Activated B cell treated with CpG ODN at 0.5 μM for 24 hours (primary cell): ENCODE measurements at regions not wholly inside any gene's neighbourhood (a gene's known extent, or its start where the extent isn't known, plus 50 kb on each side); places are given as distances from the start of the nearest gene placed in this dataset.
"Not testable (repeated sequence)": the region's sequence is repeated elsewhere in the genome, so short reads cannot be mapped to it uniquely, and the experiment has no call there.

Experiments used
- ATAC-seq: fragments of 200-7000 bp; cut with Tn5 transposase; one replicate; pipeline ENCODE4 v1.10.0; 2021; ENCODE audit warnings: low read depth, mild to moderate bottlenecking, moderate library complexity
- CTCF ChIA-PET: fragments of 350-600 bp; sonication (Branson Sonifier 250); formaldehyde crosslinking; loops from one replicate; lab custom pipeline; 2021; ENCODE audit warnings: antibody characterized with exemption; lab: Charles Lee
- POLR2A ChIA-PET: fragments of 350-600 bp; sonication (Branson Sonifier 250); formaldehyde crosslinking; loops from one replicate; lab custom pipeline; 2021; ENCODE audit warnings: antibody characterized with exemption; lab: Charles Lee
- DNase-seq: peaks from one replicate; pipeline ENCODE4 v3.0.0; 2022
- H3K27ac Mint-ChIP-seq: one replicate; pipeline ENCODE4 v1.8.0; 2020; ENCODE audit warnings: mixed read lengths
- H3K27me3 Mint-ChIP-seq: one replicate; pipeline ENCODE4 v1.8.0; 2021; ENCODE audit warnings: mixed read lengths
- H3K36me3 Mint-ChIP-seq: one replicate; pipeline ENCODE4 v1.8.0; 2021; ENCODE audit warnings: low read depth, mixed read lengths
- H3K4me1 Mint-ChIP-seq: one replicate; pipeline ENCODE4 v1.8.0; 2021; ENCODE audit warnings: mixed read lengths
- H3K4me3 Mint-ChIP-seq: one replicate; pipeline ENCODE4 v1.8.0; 2020; ENCODE audit warnings: mild to moderate bottlenecking, mixed read lengths
- H3K9me3 Mint-ChIP-seq: one replicate; pipeline ENCODE4 v1.8.0; 2020; ENCODE audit warnings: mixed read lengths
- intact Hi-C: fragments of 100-400 bp; cut with micrococcal nuclease; formaldehyde crosslinking; loops from one replicate; pipeline ENCODE4 v1.15.1; 2024
- TF ChIP-seq, protein P1 (sequence below): fragments of 200-600 bp; IDR thresholded peaks from one replicate; pipeline ENCODE4 v1.8.0; 2022; ENCODE audit warnings: antibody characterized with exemption, mild to moderate bottlenecking

DNA sequence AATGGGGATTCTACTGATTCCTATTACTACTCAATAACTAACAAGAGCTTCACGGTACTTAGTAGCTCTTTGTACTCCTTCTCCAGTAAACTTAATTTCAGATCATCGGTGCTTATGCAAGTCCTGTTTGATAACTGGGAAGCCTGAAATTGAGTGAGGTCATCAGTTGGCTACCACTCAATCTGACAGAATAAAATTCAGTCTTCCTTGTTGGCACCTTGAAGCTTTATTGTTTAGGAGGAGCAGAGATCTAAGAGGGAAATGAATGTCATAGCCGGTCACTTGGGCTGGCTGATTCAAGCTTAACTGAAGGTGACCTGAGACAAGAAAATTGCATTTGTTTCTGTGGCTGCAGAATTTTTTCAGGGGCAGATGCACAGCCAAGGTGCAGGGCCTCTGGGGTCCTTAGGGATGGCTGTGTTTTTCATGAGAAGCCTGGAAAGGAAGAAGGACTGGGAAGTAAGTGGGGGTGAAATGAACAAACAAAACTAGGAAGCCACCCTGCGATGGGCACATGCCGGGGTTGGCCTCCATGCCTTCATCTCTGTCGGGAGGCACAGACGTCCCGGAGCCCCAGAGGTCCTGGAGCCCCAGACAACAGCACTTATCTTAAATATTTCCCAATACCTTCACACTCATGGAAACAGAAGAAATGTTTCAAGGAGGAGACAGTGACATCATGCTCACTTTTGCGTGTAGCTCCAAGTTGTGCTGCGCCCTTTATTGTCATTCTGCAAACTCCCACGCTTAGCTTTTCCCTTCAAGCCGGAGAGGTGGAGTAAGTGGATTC is 85.0 kb upstream of the KIF5B start:
- POLR2A ChIA-PET = no interaction called here
- no peak for DNase-seq
- TF ChIP-seq, protein P1, sequence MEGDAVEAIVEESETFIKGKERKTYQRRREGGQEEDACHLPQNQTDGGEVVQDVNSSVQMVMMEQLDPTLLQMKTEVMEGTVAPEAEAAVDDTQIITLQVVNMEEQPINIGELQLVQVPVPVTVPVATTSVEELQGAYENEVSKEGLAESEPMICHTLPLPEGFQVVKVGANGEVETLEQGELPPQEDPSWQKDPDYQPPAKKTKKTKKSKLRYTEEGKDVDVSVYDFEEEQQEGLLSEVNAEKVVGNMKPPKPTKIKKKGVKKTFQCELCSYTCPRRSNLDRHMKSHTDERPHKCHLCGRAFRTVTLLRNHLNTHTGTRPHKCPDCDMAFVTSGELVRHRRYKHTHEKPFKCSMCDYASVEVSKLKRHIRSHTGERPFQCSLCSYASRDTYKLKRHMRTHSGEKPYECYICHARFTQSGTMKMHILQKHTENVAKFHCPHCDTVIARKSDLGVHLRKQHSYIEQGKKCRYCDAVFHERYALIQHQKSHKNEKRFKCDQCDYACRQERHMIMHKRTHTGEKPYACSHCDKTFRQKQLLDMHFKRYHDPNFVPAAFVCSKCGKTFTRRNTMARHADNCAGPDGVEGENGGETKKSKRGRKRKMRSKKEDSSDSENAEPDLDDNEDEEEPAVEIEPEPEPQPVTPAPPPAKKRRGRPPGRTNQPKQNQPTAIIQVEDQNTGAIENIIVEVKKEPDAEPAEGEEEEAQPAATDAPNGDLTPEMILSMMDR = no peak
- intact Hi-C loops = no loop called here
- no peak for ATAC-seq
- Mint-ChIP-seq H3K4me1 (no peaks in the 10 kb centered on the region), H3K27me3 (no peaks in the 10 kb centered on the region), H3K4me3 (no peak overlapping the region), H3K9me3 (no peaks in the 10 kb centered on the region), H3K36me3 (no peaks in the 10 kb centered on the region), H3K27ac (no peak overlapping the region)
- CTCF ChIA-PET = no interaction called here

DNA sequence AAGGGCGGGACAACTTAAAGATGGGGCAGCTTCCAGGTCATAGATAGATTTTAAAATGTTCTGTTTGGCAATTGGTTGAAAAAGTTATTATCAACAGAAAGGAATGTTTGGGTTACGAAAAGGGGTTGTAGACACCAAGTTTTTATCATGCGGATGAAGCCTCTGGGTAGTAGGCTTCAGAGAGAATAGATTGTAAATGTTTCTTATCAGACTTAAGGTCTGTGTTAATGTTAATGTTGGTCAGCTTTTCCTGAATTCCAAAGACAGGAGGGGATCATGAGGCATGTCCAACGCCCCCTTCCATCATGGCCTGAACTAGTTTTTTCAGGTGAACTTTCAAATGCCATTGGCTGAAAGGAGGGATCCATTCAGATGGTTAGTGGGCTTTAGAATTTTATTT is 84.2 kb upstream of the KIF5B start:
- Mint-ChIP-seq H3K36me3 (no peaks in the 10 kb centered on the region), H3K9me3 (no peaks in the 10 kb centered on the region), H3K27ac (no peak overlapping the region), H3K27me3 (no peaks in the 10 kb centered on the region), H3K4me3 (no peak overlapping the region), H3K4me1 (no peaks in the 10 kb centered on the region)
- CTCF ChIA-PET = no interaction called here
- POLR2A ChIA-PET = interaction anchor here (0.7 kb wide), 1 partner anchor 32 kb away, joined by 3 read pairs; no protein-coding TSS in a partner anchor
- TF ChIP-seq, protein P1 = no peak
- ATAC-seq (no peak), DNase-seq (no peak)
- intact Hi-C loops = no loop called here

DNA sequence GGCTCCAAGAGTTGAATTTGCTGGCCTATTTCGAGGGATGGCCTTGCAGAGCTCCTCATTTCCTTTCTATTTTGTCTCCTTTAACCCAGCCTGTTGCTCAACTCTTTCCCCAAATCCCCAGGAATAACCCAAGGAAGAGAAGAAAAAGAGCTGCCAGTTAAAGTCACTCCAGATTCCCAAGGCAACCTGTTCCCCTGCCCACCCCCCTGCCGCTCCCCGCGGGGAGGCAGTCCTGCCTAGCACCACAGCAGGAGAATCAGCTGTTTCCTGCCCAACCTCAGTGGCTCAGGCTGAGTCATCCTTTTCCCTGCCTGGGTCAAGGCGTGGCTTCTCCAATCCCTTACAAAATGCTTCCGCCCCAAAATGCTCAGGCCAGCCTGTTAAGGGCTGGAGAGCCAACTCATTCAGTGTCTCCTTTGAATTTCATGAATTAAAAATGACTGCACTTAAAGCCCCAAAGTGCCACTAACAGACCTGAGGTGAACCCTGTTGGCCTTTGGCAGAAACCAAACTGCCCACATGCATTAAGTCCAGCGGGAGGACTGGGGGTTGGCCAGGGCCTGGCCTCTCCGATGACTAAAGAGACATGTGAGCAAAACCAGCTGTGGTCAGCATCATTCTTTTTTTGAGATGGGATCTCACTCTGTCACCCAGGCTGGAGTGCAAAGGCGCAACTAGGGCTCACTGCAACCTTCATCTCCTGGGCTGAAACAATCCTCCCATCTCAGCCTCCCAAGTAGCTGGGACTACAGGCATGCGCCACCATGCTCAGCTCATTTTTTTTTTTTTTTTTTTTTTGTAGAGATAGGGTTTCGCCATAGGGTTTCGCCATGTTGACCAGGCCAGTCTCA is 83.2 kb upstream of the KIF5B start:
- intact Hi-C loops = no loop called here
- CTCF ChIA-PET = no interaction called here
- Mint-ChIP-seq H3K4me1 (no peaks in the 10 kb centered on the region), H3K9me3 (no peaks in the 10 kb centered on the region), H3K4me3 (no peak overlapping the region), H3K36me3 (no peaks in the 10 kb centered on the region), H3K27ac (no peak overlapping the region), H3K27me3 (no peaks in the 10 kb centered on the region)
- TF ChIP-seq, protein P1 = no peak
- DNase-seq (no peak), ATAC-seq (no peak)
- POLR2A ChIA-PET = interaction anchor here (0.7 kb wide), 1 partner anchor 33 kb away, joined by 3 read pairs; no protein-coding TSS in a partner anchor

DNA sequence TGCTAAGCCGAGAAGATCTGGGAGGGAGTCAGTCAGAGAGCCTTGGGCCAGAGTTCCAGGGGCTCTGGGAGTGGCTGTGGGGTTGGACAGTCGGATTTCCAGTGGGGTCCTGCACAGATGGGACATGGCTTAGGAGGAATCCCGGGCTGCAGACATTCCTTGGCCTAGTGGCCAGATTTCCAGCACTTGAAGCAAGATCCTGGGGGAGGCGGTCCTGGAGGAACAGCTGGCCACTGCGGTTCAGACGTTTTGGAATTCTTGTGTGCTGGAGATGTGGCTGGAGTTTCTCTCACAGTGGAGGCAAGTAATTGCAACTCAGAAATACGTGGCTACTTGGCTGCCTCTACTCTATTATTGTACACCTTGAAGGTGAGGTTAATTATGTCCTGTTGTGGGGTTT is 80.7 kb upstream of the KIF5B start:
- DNase-seq, H3K4me3 Mint-ChIP-seq, CTCF ChIA-PET, POLR2A ChIA-PET, H3K9me3 Mint-ChIP-seq, intact Hi-C loops, ATAC-seq, H3K36me3 Mint-ChIP-seq, H3K27me3 Mint-ChIP-seq, H3K4me1 Mint-ChIP-seq, H3K27ac Mint-ChIP-seq: not testable (repeated sequence)

DNA sequence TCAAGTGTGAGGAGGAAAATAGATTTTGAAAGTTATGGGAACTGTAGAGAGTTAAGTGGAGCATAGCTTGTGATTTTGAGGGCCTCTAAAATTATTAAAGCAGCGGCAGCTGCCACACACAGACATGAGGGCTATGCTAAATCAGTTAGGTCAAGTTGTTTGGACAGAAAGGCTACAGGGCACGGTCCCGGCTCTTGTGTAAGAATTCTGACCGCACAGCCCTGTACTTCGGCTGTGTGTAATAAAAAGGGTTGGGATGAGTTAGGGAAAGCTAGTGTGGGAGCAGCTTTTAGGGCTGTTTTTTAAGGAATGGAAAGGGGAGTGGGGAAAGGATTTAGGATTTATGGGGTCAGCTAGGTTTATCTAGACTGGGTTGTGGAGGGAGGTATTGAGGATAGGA is 79.6 kb upstream of the KIF5B start:
- H3K27me3 Mint-ChIP-seq, intact Hi-C loops, CTCF ChIA-PET, H3K4me3 Mint-ChIP-seq, POLR2A ChIA-PET, H3K4me1 Mint-ChIP-seq, H3K9me3 Mint-ChIP-seq, ATAC-seq, DNase-seq, H3K27ac Mint-ChIP-seq, H3K36me3 Mint-ChIP-seq: not testable (repeated sequence)

DNA sequence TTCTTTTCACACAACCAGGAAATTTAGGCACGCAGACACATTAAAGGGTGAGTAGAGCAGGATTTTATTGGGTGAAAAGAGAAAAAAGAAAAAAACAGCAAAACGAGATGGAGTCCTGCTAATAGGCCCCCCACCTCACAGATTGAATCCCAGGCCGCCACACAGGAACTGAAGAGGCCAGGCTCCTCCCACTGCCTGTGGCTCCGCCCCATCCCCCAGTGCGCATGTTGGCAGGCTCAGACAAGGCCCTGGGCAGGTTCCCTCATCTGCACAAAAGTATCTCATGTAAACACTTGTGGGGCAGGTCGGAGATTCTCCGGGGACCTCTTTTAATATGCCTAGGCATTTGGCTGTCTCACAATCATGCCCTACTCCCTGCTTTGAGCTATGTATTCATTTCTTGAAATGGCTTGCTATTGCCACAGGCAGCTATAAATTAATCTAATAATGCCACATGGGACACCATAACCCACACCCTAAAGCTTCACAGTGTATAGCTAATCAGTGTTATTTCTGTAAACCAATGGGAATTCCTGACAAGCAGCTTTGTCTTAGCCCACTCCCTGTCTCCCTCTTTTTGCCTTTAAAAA is 76.2 kb upstream of the KIF5B start:
- no peak for DNase-seq
- H3K36me3 Mint-ChIP-seq = no peaks in the 10 kb centered on the region
- no peaks in the 10 kb centered on the region for H3K27me3 Mint-ChIP-seq
- no peak for ATAC-seq
- ChIA-PET POLR2A (no interaction called here), CTCF (no interaction called here)
- H3K4me3 Mint-ChIP-seq = no peak overlapping the region
- intact Hi-C loops = no loop called here
- no peak overlapping the region for H3K27ac Mint-ChIP-seq
- H3K9me3 Mint-ChIP-seq = no peaks in the 10 kb centered on the region
- TF ChIP-seq, protein P1 = no peak
- H3K4me1 Mint-ChIP-seq = no peaks in the 10 kb centered on the region
